Tibial nerve (tissue), 3 donors: ENCODE measurements at regions not wholly inside any gene's neighbourhood (a gene's known extent, or its start where the extent isn't known, plus 50 kb on each side); places are given as distances from the start of the nearest gene placed in this dataset.

ENCODE experiments used
- POLR2A ChIP-seq, 2 donors: fragments of 450-650 bp; IDR thresholded peaks; one replicate each; pipeline ENCODE4 v1.6.1; 2017; ENCODE audit warnings: antibody characterized with exemption in 2 of 2, mild to moderate bottlenecking in 2 of 2, moderate library complexity in 2 of 2
- TF ChIP-seq, protein P1 (sequence below), 5 experiments: fragments of 200-600 bp in 3 of 5; fragments of 450-650 bp in 2 of 5; sonication (generic) in 3 of 5; IDR thresholded peaks; one replicate each; pipeline ENCODE4 v1.5.1; 2016 to 2019; ENCODE audit warnings: antibody characterized with exemption in 5 of 5, mild to moderate bottlenecking in 3 of 5, moderate library complexity in 2 of 5

DNA sequence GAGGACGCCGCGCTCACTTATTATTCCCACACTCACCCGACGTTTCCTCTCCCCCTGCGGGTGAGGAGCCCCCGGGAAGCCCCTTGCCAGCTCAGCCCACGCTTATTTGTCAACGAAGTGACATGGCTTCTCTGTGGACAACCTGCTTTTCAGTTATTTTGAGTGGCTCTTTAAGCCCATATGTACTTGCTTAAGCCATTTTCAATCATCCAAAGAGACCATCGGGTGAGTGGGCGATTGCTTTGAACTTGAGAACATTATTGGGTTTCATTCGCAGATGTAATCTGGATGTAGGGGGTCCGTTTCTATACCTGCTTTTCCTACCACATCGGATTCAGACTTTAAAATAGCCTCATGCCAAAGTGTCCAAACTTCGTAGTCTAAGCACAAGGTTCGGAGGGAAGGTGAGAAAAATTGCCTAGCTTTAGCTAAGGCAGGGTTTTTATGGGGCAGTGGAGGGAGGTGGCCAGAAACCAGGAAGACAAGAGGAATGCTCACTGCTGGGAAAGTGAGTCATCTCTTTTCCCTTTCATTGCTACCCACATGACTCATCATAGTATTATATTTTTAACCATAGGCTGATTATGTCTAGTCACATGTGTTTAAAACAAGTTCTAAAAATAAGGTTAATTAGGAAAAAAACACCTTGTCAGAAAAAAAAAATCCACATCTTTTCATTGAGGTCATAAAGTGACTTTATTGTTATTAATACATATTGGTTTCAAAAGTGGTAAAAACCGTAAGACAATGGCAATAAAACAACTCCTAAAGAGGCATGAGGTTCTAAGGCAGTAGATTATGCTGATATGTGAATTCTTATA lies 773.1 kb upstream of the NR2F2 start:
- TF ChIP-seq, protein P1, sequence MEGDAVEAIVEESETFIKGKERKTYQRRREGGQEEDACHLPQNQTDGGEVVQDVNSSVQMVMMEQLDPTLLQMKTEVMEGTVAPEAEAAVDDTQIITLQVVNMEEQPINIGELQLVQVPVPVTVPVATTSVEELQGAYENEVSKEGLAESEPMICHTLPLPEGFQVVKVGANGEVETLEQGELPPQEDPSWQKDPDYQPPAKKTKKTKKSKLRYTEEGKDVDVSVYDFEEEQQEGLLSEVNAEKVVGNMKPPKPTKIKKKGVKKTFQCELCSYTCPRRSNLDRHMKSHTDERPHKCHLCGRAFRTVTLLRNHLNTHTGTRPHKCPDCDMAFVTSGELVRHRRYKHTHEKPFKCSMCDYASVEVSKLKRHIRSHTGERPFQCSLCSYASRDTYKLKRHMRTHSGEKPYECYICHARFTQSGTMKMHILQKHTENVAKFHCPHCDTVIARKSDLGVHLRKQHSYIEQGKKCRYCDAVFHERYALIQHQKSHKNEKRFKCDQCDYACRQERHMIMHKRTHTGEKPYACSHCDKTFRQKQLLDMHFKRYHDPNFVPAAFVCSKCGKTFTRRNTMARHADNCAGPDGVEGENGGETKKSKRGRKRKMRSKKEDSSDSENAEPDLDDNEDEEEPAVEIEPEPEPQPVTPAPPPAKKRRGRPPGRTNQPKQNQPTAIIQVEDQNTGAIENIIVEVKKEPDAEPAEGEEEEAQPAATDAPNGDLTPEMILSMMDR (IDR thresholded peaks at IDR 0.05): no peak
- TF ChIP-seq POLR2A (IDR thresholded peaks at IDR 0.05): no peak
